HG03378 (cell line): ENCODE measurements at regions not wholly inside any gene's neighbourhood (a gene's known extent, or its start where the extent isn't known, plus 50 kb on each side); places are given as distances from the start of the nearest gene placed in this dataset.

ENCODE experiments used
- ATAC-seq: cut with Tn5 transposase; IDR thresholded peaks from one replicate; pipeline ENCODE4 v1.9.1; 2021; ENCODE audit warnings: mild to moderate bottlenecking, moderate library complexity; ENCODE audit not compliant: unreplicated experiment

GRCh38 chr4:96895826-96896225 is 1055.9 kb downstream of the PDHA2 start:
- no peak for ATAC-seq

GRCh38 chr4:96912716-96913115 is 1072.8 kb downstream of the PDHA2 start:
- ATAC-seq = no peak

- ATAC-seq = no peak
Measured at GRCh38 chr4:96913441-96914080, 1073.7 kb downstream of the PDHA2 start.

GRCh38 chr4:96916711-96917110 is 1076.8 kb downstream of the PDHA2 start:
- no peak for ATAC-seq

- no peak for ATAC-seq
Measured at GRCh38 chr4:96936886-96937285, 1097.0 kb downstream of the PDHA2 start.

- no peak for ATAC-seq
Measured at GRCh38 chr4:96946552-96946951, 1106.7 kb downstream of the PDHA2 start.

GRCh38 chr4:96952610-96953009 is 1112.7 kb downstream of the PDHA2 start:
- no peak for ATAC-seq

- ATAC-seq = no peak
Measured at GRCh38 chr4:96955226-96955625, 1115.3 kb downstream of the PDHA2 start.

- ATAC-seq = no peak
Measured at GRCh38 chr4:96955691-96956090, 1115.8 kb downstream of the PDHA2 start.

GRCh38 chr4:96969455-96969854 is 1129.6 kb downstream of the PDHA2 start:
- no peak for ATAC-seq

- ATAC-seq = no peak
Measured at GRCh38 chr4:96972920-96973319, 1133.0 kb downstream of the PDHA2 start.

- no peak for ATAC-seq
Measured at GRCh38 chr4:96974295-96974694, 1134.4 kb downstream of the PDHA2 start.

GRCh38 chr4:96983830-96984229 is 1143.9 kb downstream of the PDHA2 start:
- no peak for ATAC-seq

- no peak for ATAC-seq
Measured at GRCh38 chr4:96986816-96987215, 1146.9 kb downstream of the PDHA2 start.

- no peak for ATAC-seq
Measured at GRCh38 chr4:96991083-96991482, 1151.2 kb downstream of the PDHA2 start.

GRCh38 chr4:96992443-96992842 is 1150.8 kb downstream of the STPG2 start:
- no peak for ATAC-seq

GRCh38 chr4:96993560-96993959 is 1149.7 kb downstream of the STPG2 start:
- ATAC-seq = no peak

- no peak for ATAC-seq
Measured at GRCh38 chr4:97003715-97004114, 1139.6 kb downstream of the STPG2 start.

GRCh38 chr4:97013309-97013708 is 1130.0 kb downstream of the STPG2 start:
- ATAC-seq = no peak

- no peak for ATAC-seq
Measured at GRCh38 chr4:97013711-97014110, 1129.6 kb downstream of the STPG2 start.

GRCh38 chr4:97015301-97015700 is 1128.0 kb downstream of the STPG2 start:
- ATAC-seq = no peak

GRCh38 chr4:97016186-97016907 is 1126.9 kb downstream of the STPG2 start:
- no peak for ATAC-seq
